Right forelimb (tissue), 1 donor: ENCODE measurements at regions not wholly inside any gene's neighbourhood (a gene's known extent, or its start where the extent isn't known, plus 50 kb on each side); places are given as distances from the start of the nearest gene placed in this dataset.

Experiments used
- DNase-seq: peaks from one replicate; pipeline ENCODE4 v3.0.0-alpha.2; 2018

GRCh38 chrX:87727620-87728019 is 210.0 kb downstream of the KLHL4 start:
- no peak for DNase-seq

- DNase-seq, result no peak
Measured at GRCh38 chrX:87728024-87728423, 210.4 kb downstream of the KLHL4 start.

GRCh38 chrX:87728459-87728858 is 210.9 kb downstream of the KLHL4 start:
- DNase-seq, result no peak

- DNase-seq, result no peak
Measured at GRCh38 chrX:87732133-87732532, 214.5 kb downstream of the KLHL4 start.

GRCh38 chrX:87736576-87736975 is 219.0 kb downstream of the KLHL4 start:
- DNase-seq, result no peak

- DNase-seq, result no peak
Measured at GRCh38 chrX:87744391-87744790, 226.8 kb downstream of the KLHL4 start.

- DNase-seq, result no peak
Measured at GRCh38 chrX:87755493-87755892, 237.9 kb downstream of the KLHL4 start.

GRCh38 chrX:87788976-87789375 is 271.4 kb downstream of the KLHL4 start:
- DNase-seq, result no peak

- DNase-seq, result no peak
Measured at GRCh38 chrX:87798039-87798438, 280.4 kb downstream of the KLHL4 start.

GRCh38 chrX:87805829-87806490 is 288.4 kb downstream of the KLHL4 start:
- DNase-seq, result no peak

- no peak for DNase-seq
Measured at GRCh38 chrX:87808576-87809243, 291.1 kb downstream of the KLHL4 start.

GRCh38 chrX:87813566-87813965 is 296.0 kb downstream of the KLHL4 start:
- no peak for DNase-seq

GRCh38 chrX:87846956-87847355 is 329.4 kb downstream of the KLHL4 start:
- DNase-seq, result no peak

- DNase-seq, result no peak
Measured at GRCh38 chrX:87873347-87873941, 355.8 kb downstream of the KLHL4 start.

GRCh38 chrX:87874043-87874442 is 356.4 kb downstream of the KLHL4 start:
- DNase-seq, result no peak

GRCh38 chrX:87878926-87879325 is 361.3 kb downstream of the KLHL4 start:
- DNase-seq, result no peak

- DNase-seq, result no peak
Measured at GRCh38 chrX:87890437-87890836, 372.8 kb downstream of the KLHL4 start.

GRCh38 chrX:87895421-87895820 is 377.8 kb downstream of the KLHL4 start:
- DNase-seq, result no peak

GRCh38 chrX:87896057-87896456 is 378.5 kb downstream of the KLHL4 start:
- no peak for DNase-seq

GRCh38 chrX:87900320-87900908 is 382.8 kb downstream of the KLHL4 start:
- DNase-seq, result no peak

- peak; percentile 30 for DNase-seq
Measured at GRCh38 chrX:87901060-87901459, 383.5 kb downstream of the KLHL4 start.

- DNase-seq, result no peak
Measured at GRCh38 chrX:87914726-87915125, 397.1 kb downstream of the KLHL4 start.

GRCh38 chrX:87924619-87925018 is 407.0 kb downstream of the KLHL4 start:
- no peak for DNase-seq

- no peak for DNase-seq
Measured at GRCh38 chrX:87941841-87942240, 424.2 kb downstream of the KLHL4 start.
